HEK293 (cell line): ENCODE measurements at regions not wholly inside any gene's neighbourhood (a gene's known extent, or its start where the extent isn't known, plus 50 kb on each side); places are given as distances from the start of the nearest gene placed in this dataset.

Source experiments
- CTCF ChIA-PET: fragments of 350-600 bp; formaldehyde crosslinking; extraction: SDS; loops from one replicate; lab custom pipeline; 2021; ENCODE audit warnings: antibody characterized with exemption; lab: Yijun Ruan, JAX
- POLR2A ChIA-PET: fragments of 300-600 bp; formaldehyde crosslinking; extraction: SDS; loops from one replicate; lab custom pipeline; 2020; ENCODE audit warnings: antibody characterized with exemption, inconsistent platforms; lab: Yijun Ruan, JAX
- H3K27ac ChIP-seq: fragments of 200-500 bp; sonication (Bioruptor generic); 2 replicates; pipeline ENCODE4 v1.5.1; 2014; ENCODE audit warnings: low read depth, low read length, control low read depth, inconsistent platforms; ENCODE audit errors: extremely low read depth
- H3K36me3 ChIP-seq, 2 experiments: fragments of 200-500 bp in 1 of 2; sonication (Bioruptor generic) in 1 of 2; 1 replicate in 1 of 2; 2 replicates in 1 of 2; pipeline ENCODE4 v1.5.1; 2014 to 2017; ENCODE audit warnings: inconsistent platforms in 2 of 2, low read length in 2 of 2; ENCODE audit not compliant: control insufficient read depth in 2 of 2, insufficient read depth in 1 of 2
- H3K4me1 ChIP-seq: fragments of 200-500 bp; sonication (Bioruptor generic); 2 replicates; pipeline ENCODE4 v1.5.1; 2014; ENCODE audit warnings: mild to moderate bottlenecking, low read length, inconsistent platforms; ENCODE audit not compliant: control insufficient read depth, insufficient read depth
- H3K4me3 ChIP-seq: 2 replicates; pipeline ENCODE4 v1.5.1; 2011; ENCODE audit warnings: low read depth, mild to moderate bottlenecking, control low read depth, low read length, moderate library complexity
- H3K9me3 ChIP-seq: fragments of 200-500 bp; sonication (Bioruptor generic); 2 replicates; pipeline ENCODE4 v1.5.1; 2014; ENCODE audit warnings: low read depth, low read length, inconsistent platforms; ENCODE audit not compliant: control insufficient read depth, insufficient read depth
- GLIS2 ChIP-seq: fragments of 450-650 bp; formaldehyde crosslinking; IDR thresholded peaks from 2 replicates; pipeline ENCODE4 v1.5.1; 2016; ENCODE audit warnings: missing biosample characterization, missing genetic modification characterization
- ZFP69B ChIP-seq: fragments of 450-650 bp; formaldehyde crosslinking; IDR thresholded peaks from 2 replicates; pipeline ENCODE4 v1.5.1; 2016; ENCODE audit warnings: missing biosample characterization, missing genetic modification characterization
- ZNF114 ChIP-seq: fragments of 450-650 bp; formaldehyde crosslinking; IDR thresholded peaks from 2 replicates; pipeline ENCODE4 v1.5.0; 2017; ENCODE audit warnings: missing biosample characterization, missing genetic modification characterization
- ZNF146 ChIP-seq: fragments of 450-650 bp; formaldehyde crosslinking; IDR thresholded peaks from 2 replicates; pipeline ENCODE4 v1.5.1; 2016; ENCODE audit warnings: missing biosample characterization, missing genetic modification characterization
- ZNF157 ChIP-seq: fragments of 450-650 bp; formaldehyde crosslinking; IDR thresholded peaks from 2 replicates; pipeline ENCODE4 v1.5.1; 2016; ENCODE audit warnings: missing biosample characterization, missing genetic modification characterization
- ZNF354C ChIP-seq: fragments of 450-650 bp; formaldehyde crosslinking; IDR thresholded peaks from 2 replicates; pipeline ENCODE4 v1.5.1; 2016; ENCODE audit warnings: missing biosample characterization, missing genetic modification characterization, low read depth, borderline replicate concordance
- ZNF48 ChIP-seq: fragments of 450-650 bp; formaldehyde crosslinking; IDR thresholded peaks from 2 replicates; pipeline ENCODE4 v1.5.1; 2016; ENCODE audit warnings: missing biosample characterization, missing genetic modification characterization
- ZNF521 ChIP-seq: fragments of 450-650 bp; formaldehyde crosslinking; IDR thresholded peaks from 2 replicates; pipeline ENCODE4 v1.5.1; 2017; ENCODE audit warnings: missing biosample characterization, mild to moderate bottlenecking, missing genetic modification characterization
- ZNF555 ChIP-seq: fragments of 450-650 bp; formaldehyde crosslinking; conservative IDR thresholded peaks from 2 replicates; pipeline ENCODE4 v1.5.1; 2017; ENCODE audit warnings: missing biosample characterization, mild to moderate bottlenecking, missing genetic modification characterization, inconsistent platforms
- ZNF560 ChIP-seq: fragments of 450-650 bp; formaldehyde crosslinking; IDR thresholded peaks from 2 replicates; pipeline ENCODE4 v1.5.1; 2017; ENCODE audit warnings: missing biosample characterization, missing genetic modification characterization, borderline replicate concordance
- ZNF596 ChIP-seq: fragments of 450-650 bp; IDR thresholded peaks from 2 replicates; pipeline ENCODE4 v1.5.0; 2018; ENCODE audit warnings: missing biosample characterization, mild to moderate bottlenecking, missing genetic modification characterization, moderate library complexity
- ZNF600 ChIP-seq: fragments of 450-650 bp; formaldehyde crosslinking; IDR thresholded peaks from 2 replicates; pipeline ENCODE4 v1.5.1; 2016; ENCODE audit warnings: missing biosample characterization, missing genetic modification characterization
- ZNF785 ChIP-seq: fragments of 450-650 bp; formaldehyde crosslinking; IDR thresholded peaks from 2 replicates; pipeline ENCODE4 v1.5.1; 2016; ENCODE audit warnings: missing biosample characterization, missing genetic modification characterization
- ZNF843 ChIP-seq: fragments of 450-650 bp; formaldehyde crosslinking; IDR thresholded peaks from 2 replicates; pipeline ENCODE4 v1.5.1; 2016; ENCODE audit warnings: missing biosample characterization, missing genetic modification characterization
- TF ChIP-seq, protein P1 (sequence below): fragments of 450-650 bp; formaldehyde crosslinking; IDR thresholded peaks from 2 replicates; pipeline ENCODE4 v1.5.1; 2016; ENCODE audit warnings: missing biosample characterization, missing genetic modification characterization
- TF ChIP-seq, protein P2 (sequence below): fragments of 450-650 bp; formaldehyde crosslinking; IDR thresholded peaks from 2 replicates; pipeline ENCODE4 v1.5.1; 2016; ENCODE audit warnings: missing biosample characterization, missing genetic modification characterization
- TF ChIP-seq, protein P3 (sequence below): fragments of 450-650 bp; formaldehyde crosslinking; IDR thresholded peaks from 2 replicates; pipeline ENCODE4 v1.5.1; 2016; ENCODE audit warnings: missing biosample characterization, missing genetic modification characterization
- TF ChIP-seq, protein P4 (sequence below): fragments of 450-650 bp; formaldehyde crosslinking; IDR thresholded peaks from 2 replicates; pipeline ENCODE4 v1.5.1; 2017; ENCODE audit warnings: missing biosample characterization, mild to moderate bottlenecking, missing genetic modification characterization, moderate library complexity
- TF ChIP-seq, protein P5 (sequence below): fragments of 450-650 bp; formaldehyde crosslinking; IDR thresholded peaks from 2 replicates; pipeline ENCODE4 v1.5.1; 2016; ENCODE audit warnings: missing biosample characterization, missing genetic modification characterization

DNA sequence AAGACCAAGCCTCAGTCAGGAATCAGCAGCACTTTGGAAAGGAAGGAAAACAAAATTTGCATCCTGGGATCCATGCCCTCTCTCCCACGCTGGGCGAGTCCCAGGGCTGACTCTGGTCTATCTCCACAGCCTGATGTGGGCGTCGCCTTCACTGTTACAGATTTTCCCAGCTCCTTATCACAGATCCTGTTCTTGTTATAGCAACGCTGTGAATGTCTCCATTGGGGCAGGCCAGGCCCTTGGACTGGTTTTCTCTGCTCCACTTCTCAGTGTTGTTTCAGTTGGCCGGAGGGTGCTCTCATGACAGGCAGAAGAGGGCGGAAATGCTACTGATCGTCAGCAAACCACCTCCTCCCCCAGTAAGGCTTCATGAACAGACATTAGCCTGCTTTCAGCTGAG lies 127.9 kb upstream of the CDH11 start (continued):
- TF ChIP-seq ZNF354C (tag by site-specific recombination) (no peak), GLIS2 (no peak), ZNF785 (tag by site-specific recombination) (no peak)
- TF ChIP-seq, protein P1, sequence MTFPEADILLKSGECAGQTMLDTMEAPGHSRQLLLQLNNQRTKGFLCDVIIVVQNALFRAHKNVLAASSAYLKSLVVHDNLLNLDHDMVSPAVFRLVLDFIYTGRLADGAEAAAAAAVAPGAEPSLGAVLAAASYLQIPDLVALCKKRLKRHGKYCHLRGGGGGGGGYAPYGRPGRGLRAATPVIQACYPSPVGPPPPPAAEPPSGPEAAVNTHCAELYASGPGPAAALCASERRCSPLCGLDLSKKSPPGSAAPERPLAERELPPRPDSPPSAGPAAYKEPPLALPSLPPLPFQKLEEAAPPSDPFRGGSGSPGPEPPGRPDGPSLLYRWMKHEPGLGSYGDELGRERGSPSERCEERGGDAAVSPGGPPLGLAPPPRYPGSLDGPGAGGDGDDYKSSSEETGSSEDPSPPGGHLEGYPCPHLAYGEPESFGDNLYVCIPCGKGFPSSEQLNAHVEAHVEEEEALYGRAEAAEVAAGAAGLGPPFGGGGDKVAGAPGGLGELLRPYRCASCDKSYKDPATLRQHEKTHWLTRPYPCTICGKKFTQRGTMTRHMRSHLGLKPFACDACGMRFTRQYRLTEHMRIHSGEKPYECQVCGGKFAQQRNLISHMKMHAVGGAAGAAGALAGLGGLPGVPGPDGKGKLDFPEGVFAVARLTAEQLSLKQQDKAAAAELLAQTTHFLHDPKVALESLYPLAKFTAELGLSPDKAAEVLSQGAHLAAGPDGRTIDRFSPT = no peak

DNA sequence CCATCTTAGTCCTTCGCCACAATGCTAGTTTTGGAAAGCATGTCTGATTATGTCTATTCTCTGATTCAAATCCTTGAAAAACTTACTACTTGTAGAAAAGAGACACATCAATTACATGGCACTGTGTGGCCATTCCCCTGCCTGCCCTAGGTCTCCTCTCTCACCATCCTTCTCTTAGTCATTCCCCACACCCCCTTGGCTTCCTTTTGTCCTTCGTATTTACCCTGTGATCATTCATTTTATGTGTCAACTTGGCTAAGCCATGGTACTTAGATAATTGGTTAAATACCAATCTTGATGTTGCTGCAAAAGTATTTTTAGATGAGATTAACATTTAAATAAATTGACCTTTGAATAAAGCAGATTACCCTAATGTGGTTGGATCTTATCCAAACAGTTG lies 122.9 kb upstream of the CDH11 start:
- no peak overlapping the region for H3K4me3 ChIP-seq
- TF ChIP-seq ZNF600 (tag by site-specific recombination) (no peak), ZNF114 (tag by site-specific recombination) (no peak), ZNF521 (tag by site-specific recombination) (no peak), ZNF555 (tag by site-specific recombination) (no peak), ZNF843 (tag by site-specific recombination) (no peak), ZNF157 (no peak), ZNF596 (tag by site-specific recombination) (no peak), ZNF146 (tag by site-specific recombination) (no peak), ZNF48 (tag by site-specific recombination) (no peak), ZFP69B (tag by site-specific recombination) (no peak), ZNF560 (no peak)
- TF ChIP-seq, protein P2, sequence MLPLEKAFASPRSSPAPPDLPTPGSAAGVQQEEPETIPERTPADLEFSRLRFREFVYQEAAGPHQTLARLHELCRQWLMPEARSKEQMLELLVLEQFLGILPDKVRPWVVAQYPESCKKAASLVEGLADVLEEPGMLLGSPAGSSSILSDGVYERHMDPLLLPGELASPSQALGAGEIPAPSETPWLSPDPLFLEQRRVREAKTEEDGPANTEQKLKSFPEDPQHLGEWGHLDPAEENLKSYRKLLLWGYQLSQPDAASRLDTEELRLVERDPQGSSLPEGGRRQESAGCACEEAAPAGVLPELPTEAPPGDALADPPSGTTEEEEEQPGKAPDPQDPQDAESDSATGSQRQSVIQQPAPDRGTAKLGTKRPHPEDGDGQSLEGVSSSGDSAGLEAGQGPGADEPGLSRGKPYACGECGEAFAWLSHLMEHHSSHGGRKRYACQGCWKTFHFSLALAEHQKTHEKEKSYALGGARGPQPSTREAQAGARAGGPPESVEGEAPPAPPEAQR (tag by site-specific recombination) = no peak
- TF ChIP-seq, protein P3, sequence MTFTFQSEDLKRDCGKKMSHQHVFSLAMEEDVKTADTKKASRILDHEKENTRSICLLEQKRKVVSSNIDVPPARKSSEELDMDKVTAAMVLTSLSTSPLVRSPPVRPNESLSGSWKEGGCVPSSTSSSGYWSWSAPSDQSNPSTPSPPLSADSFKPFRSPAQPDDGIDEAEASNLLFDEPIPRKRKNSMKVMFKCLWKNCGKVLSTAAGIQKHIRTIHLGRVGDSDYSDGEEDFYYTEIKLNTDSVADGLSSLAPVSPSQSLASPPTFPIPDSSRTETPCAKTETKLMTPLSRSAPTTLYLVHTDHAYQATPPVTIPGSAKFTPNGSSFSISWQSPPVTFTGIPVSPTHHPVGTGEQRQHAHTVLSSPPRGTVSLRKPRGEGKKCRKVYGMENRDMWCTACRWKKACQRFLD = no peak
- TF ChIP-seq, protein P4, sequence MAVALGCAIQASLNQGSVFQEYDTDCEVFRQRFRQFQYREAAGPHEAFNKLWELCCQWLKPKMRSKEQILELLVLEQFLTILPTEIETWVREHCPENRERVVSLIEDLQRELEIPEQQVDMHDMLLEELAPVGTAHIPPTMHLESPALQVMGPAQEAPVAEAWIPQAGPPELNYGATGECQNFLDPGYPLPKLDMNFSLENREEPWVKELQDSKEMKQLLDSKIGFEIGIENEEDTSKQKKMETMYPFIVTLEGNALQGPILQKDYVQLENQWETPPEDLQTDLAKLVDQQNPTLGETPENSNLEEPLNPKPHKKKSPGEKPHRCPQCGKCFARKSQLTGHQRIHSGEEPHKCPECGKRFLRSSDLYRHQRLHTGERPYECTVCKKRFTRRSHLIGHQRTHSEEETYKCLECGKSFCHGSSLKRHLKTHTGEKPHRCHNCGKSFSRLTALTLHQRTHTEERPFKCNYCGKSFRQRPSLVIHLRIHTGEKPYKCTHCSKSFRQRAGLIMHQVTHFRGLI (tag by site-specific recombination) = no peak
- TF ChIP-seq, protein P5, sequence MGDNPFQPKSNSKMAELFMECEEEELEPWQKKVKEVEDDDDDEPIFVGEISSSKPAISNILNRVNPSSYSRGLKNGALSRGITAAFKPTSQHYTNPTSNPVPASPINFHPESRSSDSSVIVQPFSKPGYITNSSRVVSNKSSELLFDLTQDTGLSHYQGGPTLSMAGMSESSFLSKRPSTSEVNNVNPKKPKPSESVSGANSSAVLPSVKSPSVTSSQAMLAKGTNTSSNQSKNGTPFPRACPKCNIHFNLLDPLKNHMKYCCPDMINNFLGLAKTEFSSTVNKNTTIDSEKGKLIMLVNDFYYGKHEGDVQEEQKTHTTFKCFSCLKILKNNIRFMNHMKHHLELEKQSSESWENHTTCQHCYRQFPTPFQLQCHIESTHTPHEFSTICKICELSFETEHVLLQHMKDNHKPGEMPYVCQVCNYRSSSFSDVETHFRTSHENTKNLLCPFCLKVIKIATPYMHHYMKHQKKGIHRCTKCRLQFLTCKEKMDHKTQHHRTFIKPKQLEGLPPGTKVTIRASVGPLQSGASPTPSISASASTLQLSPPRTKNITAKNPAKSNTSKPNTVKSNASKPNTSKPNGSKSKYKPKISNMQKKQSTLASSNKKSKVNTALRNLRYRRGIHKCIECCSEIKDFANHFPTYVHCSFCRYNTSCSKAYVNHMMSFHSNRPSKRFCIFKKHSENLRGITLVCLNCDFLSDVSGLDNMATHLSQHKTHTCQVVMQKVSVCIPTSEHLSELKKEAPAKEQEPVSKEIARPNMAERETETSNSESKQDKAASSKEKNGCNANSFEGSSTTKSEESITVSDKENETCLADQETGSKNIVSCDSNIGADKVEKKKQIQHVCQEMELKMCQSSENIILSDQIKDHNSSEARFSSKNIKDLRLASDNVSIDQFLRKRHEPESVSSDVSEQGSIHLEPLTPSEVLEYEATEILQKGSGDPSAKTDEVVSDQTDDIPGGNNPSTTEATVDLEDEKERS (tag by site-specific recombination) = no peak
- TF ChIP-seq, all 188 proteins: peak for 0
- Histone ChIP-seq H3K27ac (no peak overlapping the region), H3K4me1 (no peaks in the 10 kb centered on the region), H3K9me3 (no peaks in the 10 kb centered on the region), H3K36me3 (no peaks in the 10 kb centered on the region)
- ChIA-PET CTCF (no interaction called here), POLR2A (no interaction called here)
